ENCODE measurements at regions not wholly inside any gene's neighbourhood (a gene's known extent, or its start where the extent isn't known, plus 50 kb on each side); places are given as distances from the start of the nearest gene placed in this dataset.

- TF ChIP-seq NR3C1 (CRISPR knock-in tag; conservative IDR thresholded peaks at IDR 0.05; ENCODE audit: low read depth) (no peak), ZNF671 (CRISPR knock-in tag; IDR thresholded peaks at IDR 0.05) (no peak)
Observed at GRCh38 chr2:192566863-192567262, 372.1 kb upstream of the TMEFF2 start.

All from WTC11 (cell line).